HG03575 (cell line): ENCODE measurements at regions not wholly inside any gene's neighbourhood (a gene's known extent, or its start where the extent isn't known, plus 50 kb on each side); places are given as distances from the start of the nearest gene placed in this dataset.
"Not testable (repeated sequence)": the region's sequence is repeated elsewhere in the genome, so short reads cannot be mapped to it uniquely, and the experiment has no call there.

Experiments
- ATAC-seq: cut with Tn5 transposase; IDR thresholded peaks from one replicate; pipeline ENCODE4 v1.9.1; 2021; ENCODE audit not compliant: unreplicated experiment, insufficient number of reproducible peaks, low FRiP score; ENCODE audit errors: extremely low read depth

- no peak for ATAC-seq
Measured at GRCh38 chrX:98231003-98231402, 1347.3 kb downstream of the RPA4 start.

GRCh38 chrX:98240061-98240460 is 1356.4 kb downstream of the RPA4 start:
- not testable (repeated sequence) for ATAC-seq

- ATAC-seq: no peak
Measured at GRCh38 chrX:98263135-98263534, 1379.4 kb downstream of the RPA4 start.

- ATAC-seq: no peak
Measured at GRCh38 chrX:98289726-98290125, 1406.0 kb downstream of the RPA4 start.

GRCh38 chrX:98294310-98294709 is 1410.6 kb downstream of the RPA4 start:
- ATAC-seq: no peak

DNA sequence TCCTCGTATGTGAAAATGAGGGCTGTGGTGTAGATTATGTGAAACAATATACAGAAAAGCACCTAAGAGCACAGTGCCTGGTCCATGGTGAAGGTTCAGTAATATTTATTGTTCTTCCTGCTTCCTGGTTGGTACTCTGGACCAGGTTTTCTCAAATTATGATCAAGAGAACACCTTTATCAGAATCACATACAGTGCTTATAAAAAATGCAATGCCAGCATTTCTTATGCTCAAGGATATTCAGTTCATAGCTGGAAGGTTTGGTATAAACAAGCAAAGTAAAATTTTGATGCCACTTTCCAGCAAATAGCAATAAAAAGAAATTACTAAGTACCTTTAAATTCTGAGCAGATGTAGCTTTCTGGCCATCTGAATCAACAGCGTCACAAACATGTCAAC is 1412.4 kb downstream of the RPA4 start:
- ATAC-seq: no peak

DNA sequence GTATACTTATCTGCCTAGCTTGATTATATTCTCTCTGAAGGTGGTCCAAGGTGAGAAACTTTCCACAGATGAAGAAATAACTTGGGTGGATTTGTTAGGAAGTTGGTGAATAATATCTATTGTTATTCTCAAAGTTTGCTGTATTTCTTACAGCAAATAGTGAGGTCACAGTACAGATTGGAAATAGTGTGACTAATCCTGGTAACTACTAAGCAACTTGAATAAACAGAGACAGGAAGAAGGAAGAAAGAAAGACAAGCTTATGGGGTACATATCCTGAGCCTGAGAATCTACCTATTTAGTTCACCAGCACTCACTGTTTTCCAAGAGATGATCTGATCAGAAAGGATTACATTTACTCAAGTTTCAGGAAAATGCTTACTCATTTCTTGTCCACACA is 1416.1 kb downstream of the RPA4 start:
- no peak for ATAC-seq

DNA sequence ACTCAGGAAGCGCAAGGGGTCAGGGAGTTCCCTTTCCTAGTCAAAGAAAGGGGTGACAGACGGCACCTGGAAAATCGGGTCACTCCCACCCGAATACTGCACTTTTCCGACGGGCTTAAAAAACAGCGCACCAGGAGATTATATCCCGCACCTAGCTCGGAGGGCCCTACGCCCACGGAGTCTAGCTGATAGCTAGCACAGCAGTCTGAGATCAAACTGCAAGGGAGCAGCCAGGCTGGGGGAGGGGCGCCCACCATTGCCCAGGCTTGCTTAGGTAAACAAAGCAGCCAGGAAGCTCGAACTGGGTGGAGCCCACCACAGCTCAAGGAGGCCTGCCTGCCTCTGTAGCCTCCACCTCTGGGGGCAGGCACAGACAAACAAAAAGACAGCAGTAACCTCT is 1416.8 kb downstream of the RPA4 start:
- ATAC-seq: not testable (repeated sequence)

DNA sequence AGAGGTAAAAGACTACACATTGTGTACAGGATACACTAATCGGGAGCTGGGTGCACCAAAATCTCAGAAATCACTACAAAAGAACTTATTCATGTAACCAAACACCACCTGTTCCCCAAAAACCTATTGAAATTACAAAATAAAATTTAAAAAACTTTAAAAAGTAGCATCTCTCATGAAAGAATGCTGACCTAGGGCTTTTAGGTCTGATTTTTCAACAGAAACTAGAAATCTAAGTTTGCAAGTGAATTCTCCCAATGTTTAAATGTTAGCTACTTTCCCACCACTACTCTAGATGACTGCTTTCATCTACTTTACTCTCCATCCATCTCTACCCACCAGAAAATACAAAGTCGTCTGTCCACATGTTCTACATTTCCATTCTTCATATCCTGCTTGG is 1447.7 kb downstream of the RPA4 start:
- ATAC-seq: no peak

DNA sequence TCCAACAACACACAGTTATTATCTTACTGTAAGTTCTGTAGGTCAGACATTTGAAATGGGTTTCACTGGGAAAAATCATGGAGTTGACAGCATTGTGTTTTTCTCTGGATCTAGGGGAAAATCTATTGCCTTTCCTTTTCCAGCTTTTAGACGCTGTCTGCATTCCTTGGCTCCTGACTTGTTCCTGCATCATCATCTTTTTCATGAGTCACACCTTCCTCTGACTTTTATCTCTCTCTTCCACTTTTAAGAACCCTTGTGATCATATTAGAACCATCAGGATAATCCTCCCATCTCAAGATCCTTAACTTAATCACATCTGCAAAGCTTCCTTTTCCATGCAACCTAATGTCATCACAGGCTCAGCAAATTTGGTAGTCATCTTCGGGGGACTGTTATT is 1454.8 kb downstream of the RPA4 start:
- ATAC-seq: no peak

GRCh38 chrX:98350940-98351339 is 1467.2 kb downstream of the RPA4 start:
- no peak for ATAC-seq

- ATAC-seq: no peak
Measured at GRCh38 chrX:98357146-98357545, 1473.4 kb downstream of the RPA4 start.

GRCh38 chrX:98362630-98363029 is 1478.9 kb downstream of the RPA4 start:
- ATAC-seq: no peak

GRCh38 chrX:98371994-98372393 is 1488.3 kb downstream of the RPA4 start:
- ATAC-seq: no peak

GRCh38 chrX:98379134-98379533 is 1495.4 kb downstream of the RPA4 start:
- ATAC-seq: no peak

GRCh38 chrX:98380106-98380505 is 1496.4 kb downstream of the RPA4 start:
- ATAC-seq: no peak

- no peak for ATAC-seq
Measured at GRCh38 chrX:98380556-98380955, 1496.8 kb downstream of the RPA4 start.

- no peak for ATAC-seq
Measured at GRCh38 chrX:98398542-98398941, 1514.8 kb downstream of the RPA4 start.

DNA sequence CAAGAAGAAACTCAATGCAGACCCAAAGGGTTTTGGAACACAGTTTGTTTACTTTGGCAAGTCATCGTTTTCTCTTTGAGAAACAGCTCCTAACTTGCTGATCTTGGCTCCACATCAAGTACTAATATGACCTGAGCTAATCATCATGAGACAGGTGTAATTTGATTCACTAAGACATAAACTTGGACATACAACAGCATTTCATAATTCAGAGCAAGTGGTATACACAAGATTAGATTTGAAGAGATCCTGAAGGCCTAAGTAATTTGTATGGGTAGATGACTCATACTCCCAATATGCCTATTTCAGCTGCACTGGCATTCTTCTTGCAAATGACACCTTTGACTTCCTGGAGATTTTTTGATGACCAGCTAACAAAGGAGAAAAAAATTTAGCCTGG is 1521.7 kb downstream of the RPA4 start:
- ATAC-seq: no peak

- ATAC-seq: no peak
Measured at GRCh38 chrX:98407584-98407983, 1523.9 kb downstream of the RPA4 start.

- ATAC-seq: no peak
Measured at GRCh38 chrX:98409867-98410266, 1526.2 kb downstream of the RPA4 start.

GRCh38 chrX:98412058-98412457 is 1528.3 kb downstream of the RPA4 start:
- ATAC-seq: no peak
